ENCODE measurements at regions not wholly inside any gene's neighbourhood (a gene's known extent, or its start where the extent isn't known, plus 50 kb on each side); places are given as distances from the start of the nearest gene placed in this dataset.

GRCh38 chr13:30097089-30097488, 210.3 kb downstream of the KATNAL1 start:
- TF ChIP-seq CTCF (IDR thresholded peaks at IDR 0.05) (no peak), POLR2A (IDR thresholded peaks at IDR 0.05) (no peak), POLR2AphosphoS5 (IDR thresholded peaks at IDR 0.05) (no peak), EP300 (IDR thresholded peaks at IDR 0.05; ENCODE audit: low read depth) (no peak)

All from transverse colon (tissue), 4 donors.